GM12878 (cell line): ENCODE measurements at regions not wholly inside any gene's neighbourhood (a gene's known extent, or its start where the extent isn't known, plus 50 kb on each side); places are given as distances from the start of the nearest gene placed in this dataset.

ENCODE experiments used
- CHD4 ChIP-seq: fragments of 200-600 bp; sonication (generic); IDR thresholded peaks from 2 replicates; pipeline ENCODE4 v1.6.1; 2016; ENCODE audit warnings: mild to moderate bottlenecking
- EED ChIP-seq: sonication (generic); IDR thresholded peaks from 2 replicates; pipeline ENCODE4 v1.6.1; 2016; ENCODE audit warnings: antibody characterized with exemption, low read depth
- EGR1 ChIP-seq, 2 experiments: IDR thresholded peaks; 1 replicate in 1 of 2; 2 replicates in 1 of 2; pipeline ENCODE4 v1.6.1; 2011 to 2012; ENCODE audit warnings: low read depth in 2 of 2, low read length in 2 of 2, borderline replicate concordance in 1 of 2, mild to moderate bottlenecking in 1 of 2, moderate library complexity in 1 of 2
- RBBP5 ChIP-seq: fragments of 200-600 bp; sonication (generic); conservative IDR thresholded peaks from 2 replicates; pipeline ENCODE4 v1.6.1; 2016
- SREBF2 ChIP-seq: IDR thresholded peaks from 2 replicates; pipeline ENCODE4 v1.6.1; 2012; ENCODE audit warnings: mild to moderate bottlenecking, low read length
- ZZZ3 ChIP-seq: IDR thresholded peaks from 2 replicates; pipeline ENCODE4 v1.6.1; 2011; ENCODE audit warnings: low read depth; ENCODE audit not compliant: control insufficient read depth, insufficient read length
- TF ChIP-seq, protein P1 (sequence below), 3 experiments: IDR thresholded peaks in 2 of 3; conservative IDR thresholded peaks in 1 of 3; 2 replicates each; pipeline ENCODE4 v1.5.1; 2011; ENCODE audit warnings: low read depth in 3 of 3, low read length in 3 of 3, mild to moderate bottlenecking in 3 of 3, control low read depth in 2 of 3, moderate library complexity in 2 of 3, inconsistent platforms in 1 of 3, mixed read lengths in 1 of 3; ENCODE audit not compliant: control insufficient read depth in 2 of 3, insufficient read depth in 1 of 3; ENCODE audit errors: extremely low read depth in 1 of 3
- TF ChIP-seq, protein P2 (sequence below): fragments of 450-650 bp; IDR thresholded peaks from 2 replicates; pipeline ENCODE4 v1.6.1; 2014; ENCODE audit warnings: mild to moderate bottlenecking

DNA sequence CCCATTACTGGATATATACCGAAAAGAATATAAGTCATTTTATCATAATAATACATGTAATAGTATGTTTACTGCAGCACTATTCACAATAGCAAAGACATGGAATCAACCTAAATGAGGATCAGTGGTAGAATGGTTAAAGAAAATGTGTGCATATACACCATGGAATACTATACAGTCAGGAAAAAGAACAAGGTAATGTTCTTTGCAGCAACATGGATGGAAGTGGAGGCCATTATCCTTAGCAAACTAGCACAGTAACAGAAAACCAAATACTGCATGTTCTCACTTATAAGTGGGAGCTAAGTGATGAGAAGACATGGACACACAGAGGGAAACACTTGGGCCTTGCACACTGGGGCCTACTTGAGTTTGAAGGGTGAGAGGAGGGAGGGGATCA lies 207.4 kb upstream of the APOOL start:
- TF ChIP-seq, protein P1, sequence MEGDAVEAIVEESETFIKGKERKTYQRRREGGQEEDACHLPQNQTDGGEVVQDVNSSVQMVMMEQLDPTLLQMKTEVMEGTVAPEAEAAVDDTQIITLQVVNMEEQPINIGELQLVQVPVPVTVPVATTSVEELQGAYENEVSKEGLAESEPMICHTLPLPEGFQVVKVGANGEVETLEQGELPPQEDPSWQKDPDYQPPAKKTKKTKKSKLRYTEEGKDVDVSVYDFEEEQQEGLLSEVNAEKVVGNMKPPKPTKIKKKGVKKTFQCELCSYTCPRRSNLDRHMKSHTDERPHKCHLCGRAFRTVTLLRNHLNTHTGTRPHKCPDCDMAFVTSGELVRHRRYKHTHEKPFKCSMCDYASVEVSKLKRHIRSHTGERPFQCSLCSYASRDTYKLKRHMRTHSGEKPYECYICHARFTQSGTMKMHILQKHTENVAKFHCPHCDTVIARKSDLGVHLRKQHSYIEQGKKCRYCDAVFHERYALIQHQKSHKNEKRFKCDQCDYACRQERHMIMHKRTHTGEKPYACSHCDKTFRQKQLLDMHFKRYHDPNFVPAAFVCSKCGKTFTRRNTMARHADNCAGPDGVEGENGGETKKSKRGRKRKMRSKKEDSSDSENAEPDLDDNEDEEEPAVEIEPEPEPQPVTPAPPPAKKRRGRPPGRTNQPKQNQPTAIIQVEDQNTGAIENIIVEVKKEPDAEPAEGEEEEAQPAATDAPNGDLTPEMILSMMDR (IDR thresholded peaks at IDR 0.05 in 2 of 3, conservative IDR thresholded peaks at IDR 0.05 in 1 of 3; ENCODE audit: control insufficient read depth in 2 of 3, extremely low read depth in 1 of 3, insufficient read depth in 1 of 3, low read depth in 3 of 3, low read length in 3 of 3), result no peak
- TF ChIP-seq ZZZ3 (no peak), SREBF2 (no peak), RBBP5 (no peak), CHD4 (no peak), EGR1 (IDR thresholded peaks at IDR 0.05; ENCODE audit: borderline replicate concordance in 1 of 2, low read depth in 2 of 2, low read length in 2 of 2) (no peak), EED (no peak)
- TF ChIP-seq, protein P2, sequence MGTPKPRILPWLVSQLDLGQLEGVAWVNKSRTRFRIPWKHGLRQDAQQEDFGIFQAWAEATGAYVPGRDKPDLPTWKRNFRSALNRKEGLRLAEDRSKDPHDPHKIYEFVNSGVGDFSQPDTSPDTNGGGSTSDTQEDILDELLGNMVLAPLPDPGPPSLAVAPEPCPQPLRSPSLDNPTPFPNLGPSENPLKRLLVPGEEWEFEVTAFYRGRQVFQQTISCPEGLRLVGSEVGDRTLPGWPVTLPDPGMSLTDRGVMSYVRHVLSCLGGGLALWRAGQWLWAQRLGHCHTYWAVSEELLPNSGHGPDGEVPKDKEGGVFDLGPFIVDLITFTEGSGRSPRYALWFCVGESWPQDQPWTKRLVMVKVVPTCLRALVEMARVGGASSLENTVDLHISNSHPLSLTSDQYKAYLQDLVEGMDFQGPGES, result no peak
